Calu3 (cell line): ENCODE measurements at regions not wholly inside any gene's neighbourhood (a gene's known extent, or its start where the extent isn't known, plus 50 kb on each side); places are given as distances from the start of the nearest gene placed in this dataset.

Experiments used
- BruUV-seq: library from RNA; stranded (reverse); fragments of 400-500 nt; replicated peaks from 2 replicates; lab custom pipeline; 2021; lab: Mats Ljungman, UMichigan
- CTCF ChIA-PET: fragments of 300-600 bp; sonication (Branson Sonifier 250); formaldehyde crosslinking; loops from one replicate; lab custom pipeline; 2022; ENCODE audit warnings: antibody characterized with exemption; lab: Charles Lee
- DNase-seq: peaks from one replicate; pipeline ENCODE4 v3.0.0; 2022
- H3K27ac Mint-ChIP-seq: one replicate; pipeline ENCODE4 v1.8.0; 2022; ENCODE audit warnings: mixed read lengths; ENCODE audit not compliant: unreplicated experiment
- H3K27me3 Mint-ChIP-seq: one replicate; pipeline ENCODE4 v1.8.0; 2022; ENCODE audit warnings: mixed read lengths; ENCODE audit not compliant: unreplicated experiment
- H3K36me3 Mint-ChIP-seq: one replicate; pipeline ENCODE4 v1.8.0; 2022; ENCODE audit warnings: mild to moderate bottlenecking, moderate library complexity, mixed read lengths; ENCODE audit not compliant: insufficient read depth, unreplicated experiment
- H3K4me1 Mint-ChIP-seq: one replicate; pipeline ENCODE4 v1.8.0; 2022; ENCODE audit warnings: mild to moderate bottlenecking, low read depth, mixed read lengths; ENCODE audit not compliant: unreplicated experiment
- H3K4me3 Mint-ChIP-seq: one replicate; pipeline ENCODE4 v1.8.0; 2022; ENCODE audit warnings: mild to moderate bottlenecking, low read depth, moderate library complexity, mixed read lengths; ENCODE audit not compliant: unreplicated experiment
- H3K9me3 Mint-ChIP-seq: one replicate; pipeline ENCODE4 v1.8.0; 2022; ENCODE audit warnings: low read depth, mixed read lengths; ENCODE audit not compliant: unreplicated experiment
- intact Hi-C: fragments of 100-400 bp; cut with micrococcal nuclease; formaldehyde crosslinking; loops from one replicate; pipeline ENCODE4 v1.10.0; 2022; ENCODE audit not compliant: unreplicated experiment
- TF ChIP-seq, protein P1 (sequence below): fragments of 200-600 bp; IDR thresholded peaks from one replicate; pipeline ENCODE4 v1.8.0; 2022; ENCODE audit warnings: antibody characterized with exemption; ENCODE audit not compliant: unreplicated experiment

DNA sequence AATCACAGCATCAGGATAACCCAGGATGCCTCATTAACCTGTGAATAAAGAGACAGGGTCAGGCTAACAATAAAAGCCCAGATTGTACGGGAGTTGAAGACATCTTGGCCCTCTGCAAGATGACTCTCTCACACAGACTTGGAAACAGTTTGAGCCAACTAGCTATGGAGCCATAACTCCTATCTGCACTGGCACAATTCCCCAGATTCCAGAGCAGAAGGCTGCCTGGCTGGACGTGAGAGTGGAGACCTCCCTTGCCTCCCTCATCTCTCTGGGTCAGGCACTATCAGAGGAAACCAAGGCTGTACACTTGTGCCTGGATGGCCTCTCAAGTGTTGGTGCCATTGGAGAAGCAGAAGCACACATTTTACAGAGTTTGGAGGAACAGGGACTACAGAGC is 312.6 kb downstream of the THBS2 start:
- TF ChIP-seq, protein P1, sequence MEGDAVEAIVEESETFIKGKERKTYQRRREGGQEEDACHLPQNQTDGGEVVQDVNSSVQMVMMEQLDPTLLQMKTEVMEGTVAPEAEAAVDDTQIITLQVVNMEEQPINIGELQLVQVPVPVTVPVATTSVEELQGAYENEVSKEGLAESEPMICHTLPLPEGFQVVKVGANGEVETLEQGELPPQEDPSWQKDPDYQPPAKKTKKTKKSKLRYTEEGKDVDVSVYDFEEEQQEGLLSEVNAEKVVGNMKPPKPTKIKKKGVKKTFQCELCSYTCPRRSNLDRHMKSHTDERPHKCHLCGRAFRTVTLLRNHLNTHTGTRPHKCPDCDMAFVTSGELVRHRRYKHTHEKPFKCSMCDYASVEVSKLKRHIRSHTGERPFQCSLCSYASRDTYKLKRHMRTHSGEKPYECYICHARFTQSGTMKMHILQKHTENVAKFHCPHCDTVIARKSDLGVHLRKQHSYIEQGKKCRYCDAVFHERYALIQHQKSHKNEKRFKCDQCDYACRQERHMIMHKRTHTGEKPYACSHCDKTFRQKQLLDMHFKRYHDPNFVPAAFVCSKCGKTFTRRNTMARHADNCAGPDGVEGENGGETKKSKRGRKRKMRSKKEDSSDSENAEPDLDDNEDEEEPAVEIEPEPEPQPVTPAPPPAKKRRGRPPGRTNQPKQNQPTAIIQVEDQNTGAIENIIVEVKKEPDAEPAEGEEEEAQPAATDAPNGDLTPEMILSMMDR = no peak
- Mint-ChIP-seq H3K27ac (no peak overlapping the region), H3K27me3 (peaks cover 17% of the 10 kb centered on the region), H3K4me1 (no peaks in the 10 kb centered on the region), H3K36me3 (no peaks in the 10 kb centered on the region), H3K4me3 (no peak overlapping the region), H3K9me3 (no peaks in the 10 kb centered on the region)
- CTCF ChIA-PET = no interaction called here
- no TSS peak for BruUV-seq
- intact Hi-C loops = no loop called here
- no peak for DNase-seq

DNA sequence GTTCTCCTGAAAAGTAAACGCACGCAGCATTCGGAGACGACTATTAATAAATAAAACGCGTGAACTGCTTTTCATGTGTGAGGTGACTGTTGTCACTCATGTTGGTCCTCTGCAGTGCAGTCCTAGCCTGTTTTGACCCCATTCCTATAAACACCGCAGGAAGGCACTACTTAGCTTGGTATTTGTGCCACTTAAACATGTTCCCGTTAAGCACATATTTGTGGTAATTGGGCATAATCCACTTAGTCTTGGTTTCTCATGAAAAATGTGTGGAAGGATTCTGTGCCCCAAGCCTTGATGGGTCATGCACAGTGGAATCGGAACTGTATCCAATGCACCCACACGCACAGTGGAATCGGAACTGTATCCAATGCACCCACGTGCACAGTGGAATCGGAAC is 313.9 kb downstream of the THBS2 start:
- Mint-ChIP-seq H3K9me3 (no peaks in the 10 kb centered on the region), H3K27ac (no peak overlapping the region), H3K4me1 (no peaks in the 10 kb centered on the region), H3K27me3 (peaks cover 17% of the 10 kb centered on the region), H3K4me3 (no peak overlapping the region), H3K36me3 (no peaks in the 10 kb centered on the region)
- TF ChIP-seq, protein P1 = no peak
- CTCF ChIA-PET = no interaction called here
- intact Hi-C loops = no loop called here
- no TSS peak for BruUV-seq
- no peak for DNase-seq

DNA sequence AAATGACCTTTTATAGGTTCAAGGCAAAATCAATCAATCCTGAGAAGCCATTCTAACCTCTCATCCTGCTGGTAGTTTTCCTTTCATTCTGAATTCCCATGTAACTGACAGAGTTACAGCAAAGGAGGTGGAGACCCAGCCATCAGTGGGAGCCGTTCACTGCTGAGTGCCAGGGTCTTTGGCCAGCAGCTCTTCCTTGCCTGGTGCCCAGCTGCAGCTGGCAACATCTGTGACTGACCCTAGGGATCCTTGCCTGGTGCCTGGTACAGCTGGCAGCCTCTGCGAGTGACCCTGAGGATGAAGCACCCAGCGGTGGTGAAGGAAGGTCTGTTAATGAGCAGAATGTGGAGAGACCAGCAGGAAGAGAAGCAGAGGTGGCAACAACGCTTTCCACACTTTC is 314.6 kb downstream of the THBS2 start:
- H3K9me3 Mint-ChIP-seq = no peaks in the 10 kb centered on the region
- H3K27ac Mint-ChIP-seq = no peak overlapping the region
- H3K27me3 Mint-ChIP-seq = peaks cover 17% of the 10 kb centered on the region
- DNase-seq = no peak
- intact Hi-C loops = no loop called here
- no TSS peak for BruUV-seq
- TF ChIP-seq, protein P1 = no peak
- H3K4me3 Mint-ChIP-seq = no peak overlapping the region
- no peaks in the 10 kb centered on the region for H3K4me1 Mint-ChIP-seq
- CTCF ChIA-PET = no interaction called here
- H3K36me3 Mint-ChIP-seq = no peaks in the 10 kb centered on the region

DNA sequence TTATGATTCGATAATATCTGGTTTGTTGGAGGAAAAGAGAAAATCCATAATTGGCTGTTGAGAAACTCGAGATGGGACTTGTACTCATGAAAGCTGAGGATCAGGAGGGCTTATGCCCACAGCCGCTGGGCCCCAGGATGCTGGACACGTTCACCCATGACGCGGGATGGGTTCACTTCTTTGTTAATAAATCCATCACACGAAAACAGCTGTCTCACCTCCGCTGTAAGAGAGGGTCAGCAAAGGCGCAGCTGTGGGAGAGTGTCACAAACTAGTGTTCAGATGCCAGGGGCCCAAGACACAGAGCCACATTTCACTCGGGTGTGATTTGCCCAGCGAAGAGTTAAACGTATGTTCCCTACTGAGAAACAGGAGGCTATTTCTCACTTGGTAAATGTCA is 315.1 kb downstream of the THBS2 start:
- no peaks in the 10 kb centered on the region for H3K36me3 Mint-ChIP-seq
- no peak overlapping the region for H3K27ac Mint-ChIP-seq
- H3K4me1 Mint-ChIP-seq = no peaks in the 10 kb centered on the region
- H3K4me3 Mint-ChIP-seq = no peak overlapping the region
- TF ChIP-seq, protein P1 = no peak
- peaks cover 17% of the 10 kb centered on the region for H3K27me3 Mint-ChIP-seq
- intact Hi-C loops = no loop called here
- BruUV-seq = no TSS peak
- DNase-seq = no peak
- H3K9me3 Mint-ChIP-seq = no peaks in the 10 kb centered on the region
- CTCF ChIA-PET = no interaction called here
